CD14-positive monocyte (primary cell): ENCODE measurements at regions not wholly inside any gene's neighbourhood (a gene's known extent, or its start where the extent isn't known, plus 50 kb on each side); places are given as distances from the start of the nearest gene placed in this dataset.

ENCODE experiments used
- DNase-seq, 3 donors: peaks; one replicate each; pipeline ENCODE4 v3.0.0-alpha.2; 2011 to 2022
- H2AFZ ChIP-seq: 2 replicates; pipeline ENCODE4 v1.6.0; 2012; ENCODE audit warnings: mild to moderate bottlenecking, low read depth, low read length, inconsistent platforms; ENCODE audit not compliant: insufficient read depth, poor library complexity, severe bottlenecking
- H3K27ac ChIP-seq, 2 donors: 1 replicate in 1 of 2; 2 replicates in 1 of 2; pipeline ENCODE4 v1.5.1; 2012 to 2013; ENCODE audit warnings: low read length in 2 of 2, control low read depth in 1 of 2, inconsistent platforms in 1 of 2, low read depth in 1 of 2, mild to moderate bottlenecking in 1 of 2
- H3K27me3 ChIP-seq, 2 donors: one replicate each; pipeline versions ENCODE4 v1.6.0 to v1.6.1; 2011 to 2013; ENCODE audit warnings: low read length in 2 of 2; ENCODE audit not compliant: control insufficient read depth in 2 of 2, insufficient read depth in 2 of 2
- H3K36me3 ChIP-seq, 2 donors: replicated peaks in 1 of 2; 1 replicate in 1 of 2; 2 replicates in 1 of 2; pipeline versions ENCODE4 v1.5.1 to v1.6.1; 2012 to 2013; ENCODE audit warnings: low read length in 2 of 2, control low read depth in 1 of 2, inconsistent platforms in 1 of 2, mild to moderate bottlenecking in 1 of 2; ENCODE audit not compliant: insufficient read depth in 2 of 2, control insufficient read depth in 1 of 2
- H3K4me1 ChIP-seq, 2 donors: 1 replicate in 1 of 2; 2 replicates in 1 of 2; pipeline versions ENCODE4 v1.5.1 to v1.6.1; 2012 to 2013; ENCODE audit warnings: low read length in 2 of 2, control low read depth in 1 of 2, inconsistent platforms in 1 of 2, mild to moderate bottlenecking in 1 of 2, moderate library complexity in 1 of 2; ENCODE audit not compliant: insufficient read depth in 2 of 2, control insufficient read depth in 1 of 2
- H3K4me2 ChIP-seq: replicated peaks from 2 replicates; pipeline ENCODE3; 2012; ENCODE audit warnings: low read length, moderate library complexity, mild to moderate bottlenecking; ENCODE audit not compliant: poor library complexity, severe bottlenecking; ENCODE audit errors: extremely low read depth
- H3K4me3 ChIP-seq, 3 experiments: fragments of 200-600 bp in 1 of 3; sonication (generic) in 1 of 3; replicated peaks in 1 of 3; 1 replicate in 2 of 3; 2 replicates in 1 of 3; pipeline ENCODE4 v1.5.1; 2011 to 2013; ENCODE audit warnings: low read length in 3 of 3, mild to moderate bottlenecking in 3 of 3, control low read depth in 2 of 3, low read depth in 2 of 3, inconsistent platforms in 1 of 3, moderate library complexity in 1 of 3
- H3K79me2 ChIP-seq: 2 replicates; pipeline ENCODE4 v1.6.0; 2012; ENCODE audit warnings: mild to moderate bottlenecking, control low read depth, inconsistent platforms, low read length, moderate library complexity; ENCODE audit not compliant: insufficient read depth
- H3K9ac ChIP-seq: 2 replicates; pipeline ENCODE4 v1.6.0; 2017; ENCODE audit warnings: low read length, mild to moderate bottlenecking; ENCODE audit not compliant: insufficient read depth, poor library complexity, severe bottlenecking
- H3K9me3 ChIP-seq, 2 donors: replicated peaks in 1 of 2; 1 replicate in 1 of 2; 2 replicates in 1 of 2; pipeline versions ENCODE4 v1.5.1 to v1.6.1; 2012 to 2013; ENCODE audit warnings: low read length in 2 of 2, control low read depth in 1 of 2; ENCODE audit not compliant: control insufficient read depth in 1 of 2, insufficient read depth in 1 of 2
- H4K20me1 ChIP-seq: 2 replicates; pipeline ENCODE4 v1.6.0; 2012; ENCODE audit warnings: mild to moderate bottlenecking, low read length, control low read depth, moderate library complexity; ENCODE audit not compliant: insufficient read depth
- H3K27ac Mint-ChIP-seq, 7 donors: one replicate each; pipeline ENCODE4 v1.8.0; 2020; ENCODE audit warnings: mild to moderate bottlenecking in 7 of 7, mixed read lengths in 7 of 7, moderate library complexity in 6 of 7, inconsistent platforms in 2 of 7
- H3K27me3 Mint-ChIP-seq, 3 donors: one replicate each; pipeline ENCODE4 v1.8.0; 2021 to 2022; ENCODE audit warnings: low read depth in 3 of 3, mild to moderate bottlenecking in 3 of 3, mixed read lengths in 3 of 3, moderate library complexity in 3 of 3, inconsistent platforms in 1 of 3
- H3K36me3 Mint-ChIP-seq, 2 donors: one replicate each; pipeline ENCODE4 v1.8.0; 2020; ENCODE audit warnings: mixed read lengths in 2 of 2, inconsistent platforms in 1 of 2, mild to moderate bottlenecking in 1 of 2
- H3K4me1 Mint-ChIP-seq: one replicate; pipeline ENCODE4 v1.8.0; 2020; ENCODE audit warnings: mild to moderate bottlenecking, mixed read lengths
- H3K4me3 Mint-ChIP-seq, 2 donors: one replicate each; pipeline ENCODE4 v1.8.0; 2020; ENCODE audit warnings: mild to moderate bottlenecking in 2 of 2, mixed read lengths in 2 of 2, moderate library complexity in 1 of 2
- H3K9me3 Mint-ChIP-seq, 7 donors: one replicate each; pipeline ENCODE4 v1.8.0; 2020 to 2022; ENCODE audit warnings: mixed read lengths in 7 of 7, mild to moderate bottlenecking in 6 of 7, moderate library complexity in 6 of 7, inconsistent platforms in 2 of 7
- CTCF ChIP-seq: fragments of 200-600 bp; IDR thresholded peaks from one replicate; pipeline ENCODE4 v1.8.0; 2022; ENCODE audit warnings: antibody characterized with exemption, mild to moderate bottlenecking
- WGBS: methylation state at CpG from one replicate; pipeline ENCODE4 v1.1.5; 2013; ENCODE audit warnings: missing lambda C conversion rate; ENCODE audit not compliant: insufficient coverage; 5-methylcytosine and 5-hydroxymethylcytosine counted together
- intact Hi-C, 2 donors: fragments of 100-400 bp; cut with micrococcal nuclease; formaldehyde crosslinking; loops; one replicate each; pipeline versions ENCODE4 v1.15.0 to v1.15.1; 2023

- no peaks in the 10 kb centered on the region for H3K36me3 ChIP-seq
- no peaks in the 10 kb centered on the region for H3K9me3 Mint-ChIP-seq
- no peak for DNase-seq
- no peaks in the 10 kb centered on the region for H3K79me2 ChIP-seq
- no peaks in the 10 kb centered on the region for H3K4me1 ChIP-seq
- no peaks in the 10 kb centered on the region for H3K27me3 ChIP-seq
- H4K20me1 ChIP-seq, result no peaks in the 10 kb centered on the region
- no peak overlapping the region for H3K4me2 ChIP-seq
- 92% methylated on average over 2 of the region's 5 CpGs for WGBS
- H3K4me3 Mint-ChIP-seq, result no peak overlapping the region
- no peak for TF ChIP-seq CTCF
- intact Hi-C loops, result no loop called here
- no peaks in the 10 kb centered on the region for H3K36me3 Mint-ChIP-seq
- H3K27ac ChIP-seq, result no peak overlapping the region
- no peaks in the 10 kb centered on the region for H3K4me1 Mint-ChIP-seq
- H2AFZ ChIP-seq, result no peak overlapping the region
- no peak overlapping the region for H3K27ac Mint-ChIP-seq
- H3K4me3 ChIP-seq, result no peak overlapping the region
- peaks cover 2 to 7% (median 5%) of the 10 kb centered on the region in 3 donors for H3K27me3 Mint-ChIP-seq
- H3K9ac ChIP-seq, result no peak overlapping the region
- no peaks in the 10 kb centered on the region for H3K9me3 ChIP-seq
Observed at GRCh38 chr7:35504365-35504764, 190.6 kb downstream of the HERPUD2 start.

GRCh38 chr7:35501681-35502080 lies 193.3 kb downstream of the HERPUD2 start:
- Mint-ChIP-seq H3K27ac (no peak overlapping the region), H3K36me3 (no peaks in the 10 kb centered on the region), H3K9me3 (peaks cover 2 to 7% (median 5%) of the 10 kb centered on the region in 7 donors), H3K27me3 (peaks cover 7 to 11% (median 8%) of the 10 kb centered on the region in 3 donors), H3K4me3 (no peak overlapping the region), H3K4me1 (peaks cover 8% of the 10 kb centered on the region)
- H3K27me3 ChIP-seq, result no peaks in the 10 kb centered on the region
- H2AFZ ChIP-seq, result no peak overlapping the region
- H3K9ac ChIP-seq, result no peak overlapping the region
- no peak overlapping the region for H3K27ac ChIP-seq
- H3K4me3 ChIP-seq, result no peak overlapping the region
- no peaks in the 10 kb centered on the region for H3K79me2 ChIP-seq
- intact Hi-C loops, result no loop called here
- H3K9me3 ChIP-seq, result no peaks in the 10 kb centered on the region
- H4K20me1 ChIP-seq, result no peaks in the 10 kb centered on the region
- H3K36me3 ChIP-seq, result no peaks in the 10 kb centered on the region
- H3K4me1 ChIP-seq, result no peaks in the 10 kb centered on the region
- TF ChIP-seq CTCF, result no peak
- WGBS, result no CpG with 5 or more reads among the region's 3 CpGs
- DNase-seq, result no peak
- H3K4me2 ChIP-seq, result no peak overlapping the region
